ENCODE measurements at regions not wholly inside any gene's neighbourhood (a gene's known extent, or its start where the extent isn't known, plus 50 kb on each side); places are given as distances from the start of the nearest gene placed in this dataset.

DNA sequence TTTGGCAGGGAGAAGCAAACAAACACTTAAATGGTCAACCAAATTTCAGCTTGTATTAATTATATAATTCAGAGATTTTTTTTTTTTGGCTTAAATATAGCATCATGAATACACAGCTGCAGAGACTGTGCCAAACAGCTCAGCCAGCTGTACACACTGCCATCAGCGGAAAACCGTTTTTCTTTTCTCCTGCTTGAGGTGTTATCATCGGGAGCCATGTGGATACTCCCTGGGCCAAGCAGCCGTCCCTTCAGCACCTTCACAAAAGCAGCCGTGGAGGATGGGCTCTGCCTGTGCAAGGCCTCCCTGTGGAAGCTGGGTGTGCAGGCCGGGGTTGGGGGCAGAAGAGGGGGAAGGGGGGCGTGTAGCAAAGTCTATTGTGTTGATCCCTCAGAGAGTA is 85.0 kb downstream of the NUF2 start:
- no peak for FAIRE-seq

DNA sequence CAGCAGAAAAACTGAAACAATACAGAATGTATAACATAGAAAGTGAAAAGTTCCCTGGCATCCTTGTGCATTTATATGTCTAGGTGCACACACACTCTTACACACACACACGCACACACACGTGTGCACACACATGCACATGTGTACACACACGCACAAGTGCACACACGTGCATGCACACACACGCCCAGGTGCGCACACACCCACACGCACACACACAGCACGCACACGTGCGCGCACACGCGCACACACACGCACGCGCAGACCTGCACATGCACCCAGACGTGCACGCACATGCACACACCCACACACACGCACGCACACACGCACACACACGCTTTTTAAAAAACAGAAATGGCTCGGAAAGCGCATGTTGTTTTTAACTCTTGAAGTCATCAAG is 86.5 kb downstream of the NUF2 start:
- FAIRE-seq: no peak

DNA sequence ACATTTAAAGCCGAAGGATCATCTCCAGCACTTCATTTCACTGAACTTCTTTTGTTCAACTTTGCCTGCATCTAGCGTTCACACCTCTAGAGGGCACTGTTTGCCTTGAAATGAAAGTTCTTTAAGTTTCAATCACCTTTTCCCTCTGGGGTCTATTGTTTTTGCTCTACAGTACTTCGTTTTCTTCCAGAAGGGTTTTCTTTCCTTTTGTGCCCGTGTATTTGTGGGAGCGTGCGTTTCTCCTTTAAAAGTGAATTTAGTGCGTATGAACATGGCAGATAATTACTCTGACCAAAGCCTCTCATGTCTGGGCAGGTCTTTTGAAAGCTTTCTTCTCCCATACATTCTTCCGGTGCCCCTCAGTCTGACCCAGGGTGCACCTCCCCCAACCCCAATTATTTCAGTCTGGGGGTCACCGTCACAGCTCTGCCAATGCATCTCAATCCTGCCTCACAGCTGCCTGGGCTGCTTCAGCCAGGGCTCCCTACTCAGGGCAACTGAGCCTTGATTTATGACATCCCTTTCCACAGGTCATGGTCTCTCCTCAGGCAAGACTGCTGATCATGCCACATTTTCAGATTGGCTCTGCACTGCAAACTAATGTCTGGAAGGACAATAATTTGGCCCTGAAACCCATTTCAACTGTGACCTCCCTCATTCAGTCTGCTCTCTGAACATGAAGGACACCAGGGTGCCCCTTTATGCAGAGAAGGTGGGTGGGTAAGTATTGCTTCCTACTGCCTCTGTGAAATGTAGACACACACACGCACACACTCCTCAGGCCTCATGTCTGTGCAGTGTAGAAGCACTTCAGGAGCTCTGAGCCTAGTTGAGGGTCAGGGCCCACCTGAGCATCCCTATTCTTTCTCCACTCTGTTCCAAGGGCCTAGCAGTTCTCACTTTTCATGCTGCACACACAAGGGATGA is 88.6 kb downstream of the NUF2 start:
- peak; percentile 12 for FAIRE-seq

DNA sequence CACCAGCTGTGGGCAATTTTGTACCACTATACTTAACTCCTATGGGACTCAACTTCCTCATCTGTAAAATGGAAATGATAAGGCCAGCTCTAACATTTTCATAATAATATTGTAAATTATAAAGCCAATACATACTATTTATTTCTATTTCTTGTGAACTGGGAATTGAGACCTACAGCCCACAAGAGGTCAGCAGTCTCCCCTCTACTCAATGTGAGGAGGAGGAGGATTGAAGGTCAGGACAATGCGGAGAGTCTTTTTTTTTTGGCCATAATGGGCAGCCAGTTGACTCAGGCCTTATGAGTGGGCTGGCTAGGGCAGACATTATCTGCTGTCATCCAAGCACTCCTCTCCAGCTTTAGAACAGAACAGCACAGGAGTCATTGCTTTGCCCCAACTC is 90.5 kb downstream of the NUF2 start:
- FAIRE-seq: no peak

DNA sequence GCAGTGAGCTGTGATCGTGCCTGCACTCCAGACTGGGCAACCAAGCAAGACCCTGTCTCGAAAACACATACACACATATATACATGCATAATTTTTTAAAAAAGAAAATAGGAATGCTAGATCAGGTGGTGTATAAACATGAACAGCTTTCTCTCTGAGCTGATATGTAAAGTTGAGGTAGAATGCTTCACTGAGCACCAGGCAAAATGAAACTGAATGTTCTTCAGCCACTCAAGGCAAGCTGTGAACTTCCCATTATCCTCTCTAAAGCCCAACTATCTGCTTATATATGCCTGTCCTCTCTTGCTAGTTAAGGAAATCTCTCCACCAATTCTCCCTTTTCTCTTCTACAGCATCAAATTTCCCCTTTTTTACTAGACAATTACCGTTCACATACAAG is 93.0 kb downstream of the NUF2 start:
- no peak for FAIRE-seq

DNA sequence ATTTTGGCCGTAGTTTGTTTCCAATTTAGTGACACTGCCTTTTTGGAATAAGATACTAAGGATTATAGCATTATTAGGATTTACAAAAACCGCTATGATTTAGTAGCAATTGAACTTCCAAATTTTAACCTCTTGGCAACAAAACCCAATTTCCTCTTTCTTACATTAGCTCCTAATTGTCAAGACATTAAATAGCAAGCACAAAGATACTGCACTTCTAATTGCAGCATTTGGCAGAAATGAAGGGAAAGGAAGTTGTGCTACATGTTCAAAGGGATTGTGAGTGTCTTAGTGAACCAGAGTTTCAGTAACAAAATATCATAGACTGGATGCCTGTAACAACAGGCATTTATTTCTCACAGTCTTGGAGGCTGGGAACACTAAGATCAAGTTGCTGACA is 99.9 kb downstream of the NUF2 start:
- no peak for FAIRE-seq

DNA sequence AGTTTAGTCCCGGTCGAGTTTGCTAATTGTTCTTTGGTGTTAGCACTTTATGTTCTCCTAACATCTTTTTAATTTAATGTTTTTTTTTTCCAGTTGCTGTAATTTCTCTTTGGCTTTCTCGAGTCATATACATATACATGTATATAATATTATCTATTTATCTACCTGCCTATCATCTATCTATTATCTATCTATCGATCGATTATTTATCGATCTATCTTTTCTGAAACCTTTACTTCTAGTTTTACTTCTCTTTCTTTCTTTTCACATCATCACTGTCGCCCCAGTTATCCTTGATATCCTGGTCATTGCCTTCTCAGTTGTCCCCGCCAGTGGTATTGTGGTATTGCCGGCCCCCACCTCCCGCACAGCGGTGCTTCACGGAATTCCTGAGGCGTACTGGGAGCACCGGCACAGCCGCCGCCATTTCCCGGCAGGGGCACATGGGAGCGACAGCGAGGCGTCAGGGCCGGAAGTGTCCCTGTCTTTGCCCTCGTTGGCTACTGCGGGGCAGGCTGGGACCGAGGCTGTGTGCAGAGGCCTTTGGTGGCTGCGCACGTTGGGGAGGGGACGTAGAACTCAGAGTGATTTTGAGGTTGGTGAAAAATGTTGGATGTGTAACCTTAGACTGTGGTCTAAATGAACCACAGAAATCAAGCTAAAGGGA is 101.1 kb downstream of the NUF2 start:
- FAIRE-seq: no peak

DNA sequence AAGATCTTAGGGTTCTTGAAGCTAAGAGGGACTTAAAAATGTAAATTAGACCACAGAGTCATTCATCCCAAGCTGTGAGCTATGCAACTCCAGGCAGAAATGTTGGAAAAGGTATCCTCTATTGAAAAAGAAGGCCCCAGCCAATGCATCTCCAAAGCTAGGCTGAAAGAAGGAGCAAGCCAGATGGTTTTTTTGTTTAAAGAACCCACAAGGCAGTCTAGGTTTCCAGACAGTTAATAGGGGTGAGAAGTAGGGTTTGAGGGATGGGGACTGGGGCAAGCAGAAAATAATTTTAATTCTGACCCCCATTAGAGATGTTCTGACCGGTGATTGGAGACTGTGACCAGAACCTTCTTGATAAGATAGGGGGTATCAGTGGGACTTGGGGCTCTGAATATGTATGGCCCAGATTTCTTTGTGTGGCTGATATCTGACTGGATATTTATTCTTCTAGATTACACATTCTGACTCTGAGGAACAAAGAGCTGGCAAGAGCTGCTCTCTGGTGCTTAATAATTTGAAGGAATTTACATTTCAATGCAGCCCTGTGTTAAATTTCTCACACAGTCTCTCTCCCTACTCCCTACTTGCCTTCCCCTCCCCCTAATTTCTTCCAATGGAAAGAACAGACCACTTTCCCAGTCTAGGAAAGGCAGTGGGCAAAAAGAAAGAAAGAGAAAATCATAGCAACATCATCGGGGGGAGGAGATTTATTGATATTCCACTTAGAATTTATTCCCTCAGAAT is 104.9 kb downstream of the NUF2 start:
- FAIRE-seq: no peak

DNA sequence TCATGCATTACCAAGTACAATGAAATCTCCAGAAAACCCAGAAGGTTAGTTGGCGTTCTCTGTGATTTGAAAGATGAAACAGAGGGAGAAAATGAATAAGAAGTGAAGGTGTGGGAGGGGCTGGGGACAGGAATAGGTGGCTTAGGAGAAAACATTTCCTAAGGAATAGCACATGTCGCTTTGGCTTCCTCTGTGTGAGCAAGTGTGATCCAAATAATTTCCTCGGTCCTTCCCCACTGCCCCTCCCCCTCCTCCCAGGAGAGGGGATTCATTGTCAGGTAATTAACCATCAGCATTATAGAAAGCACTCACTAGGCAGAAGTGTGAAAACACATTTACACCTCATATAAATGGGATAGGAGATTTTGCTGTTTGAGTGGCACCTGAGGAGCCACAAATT is 105.5 kb downstream of the NUF2 start:
- no peak for FAIRE-seq

DNA sequence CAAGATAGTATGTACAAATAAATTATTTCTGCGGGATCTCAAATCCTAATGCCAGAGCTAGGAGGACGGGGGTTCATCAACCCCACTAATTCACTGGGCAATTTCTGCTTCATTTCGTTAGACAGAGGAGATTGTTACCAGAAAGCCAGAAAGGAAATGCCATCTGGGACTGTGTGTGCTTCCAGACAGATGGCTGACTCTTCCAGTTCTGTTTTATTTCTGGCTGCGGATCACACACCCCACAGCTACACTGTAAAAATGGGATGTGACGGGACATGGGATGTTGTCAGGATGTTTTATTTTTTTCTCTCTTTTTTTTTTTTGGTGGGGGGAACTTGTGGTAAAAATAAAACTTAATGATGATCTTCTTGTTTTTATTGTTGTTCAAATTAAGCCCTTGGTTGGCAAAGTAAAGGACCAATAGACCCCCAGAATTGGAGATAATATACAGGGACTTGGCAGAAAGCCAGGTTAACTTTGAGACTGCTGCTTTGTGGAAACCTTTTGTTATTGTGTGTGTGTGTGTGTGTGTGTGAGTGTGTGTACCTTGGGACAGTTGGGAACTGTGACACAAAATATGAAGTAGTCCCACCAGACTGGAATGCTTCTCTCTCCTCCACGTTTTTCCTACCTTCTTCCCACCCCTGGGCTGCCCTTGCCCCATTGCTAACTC is 114.5 kb downstream of the NUF2 start:
- no peak for FAIRE-seq

DNA sequence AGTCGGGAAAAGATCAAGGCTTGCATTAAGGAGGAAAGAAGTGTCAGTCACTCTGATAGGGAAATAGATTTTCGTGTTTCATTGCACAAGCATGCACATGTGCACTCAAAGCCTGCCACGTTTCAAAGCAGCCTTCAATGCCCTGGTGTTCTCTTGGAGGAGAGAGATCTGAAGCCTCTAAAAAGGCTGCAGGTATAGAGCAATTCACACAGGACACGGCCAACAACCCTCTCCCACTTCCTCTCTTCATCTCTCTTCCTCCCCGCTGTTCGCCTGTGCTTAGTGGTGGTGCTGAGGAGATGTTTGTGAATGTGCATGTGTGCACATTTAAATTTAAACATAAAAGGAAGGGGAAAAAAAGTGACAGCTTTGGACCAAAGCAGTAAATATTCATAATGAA is 117.7 kb downstream of the NUF2 start:
- FAIRE-seq: no peak

DNA sequence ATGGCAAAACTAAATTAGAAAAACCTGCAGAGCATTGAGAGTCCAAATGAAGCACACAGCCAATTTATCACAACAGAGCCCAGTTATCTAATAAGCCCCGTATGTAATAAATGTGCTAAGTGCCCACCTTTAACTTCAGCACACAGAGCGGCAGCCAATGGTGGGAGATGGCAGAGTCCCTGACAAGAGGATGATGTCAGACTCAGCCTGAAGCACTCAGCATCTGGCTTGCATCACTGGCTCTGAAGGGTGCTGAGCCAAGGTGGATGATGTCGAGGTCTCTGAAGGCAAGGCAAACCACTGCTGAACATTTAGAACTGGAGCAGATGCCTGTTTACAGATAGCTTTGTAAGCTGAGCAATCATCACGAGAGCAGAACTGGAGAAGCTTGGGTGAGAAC is 118.3 kb downstream of the NUF2 start:
- no peak for FAIRE-seq

DNA sequence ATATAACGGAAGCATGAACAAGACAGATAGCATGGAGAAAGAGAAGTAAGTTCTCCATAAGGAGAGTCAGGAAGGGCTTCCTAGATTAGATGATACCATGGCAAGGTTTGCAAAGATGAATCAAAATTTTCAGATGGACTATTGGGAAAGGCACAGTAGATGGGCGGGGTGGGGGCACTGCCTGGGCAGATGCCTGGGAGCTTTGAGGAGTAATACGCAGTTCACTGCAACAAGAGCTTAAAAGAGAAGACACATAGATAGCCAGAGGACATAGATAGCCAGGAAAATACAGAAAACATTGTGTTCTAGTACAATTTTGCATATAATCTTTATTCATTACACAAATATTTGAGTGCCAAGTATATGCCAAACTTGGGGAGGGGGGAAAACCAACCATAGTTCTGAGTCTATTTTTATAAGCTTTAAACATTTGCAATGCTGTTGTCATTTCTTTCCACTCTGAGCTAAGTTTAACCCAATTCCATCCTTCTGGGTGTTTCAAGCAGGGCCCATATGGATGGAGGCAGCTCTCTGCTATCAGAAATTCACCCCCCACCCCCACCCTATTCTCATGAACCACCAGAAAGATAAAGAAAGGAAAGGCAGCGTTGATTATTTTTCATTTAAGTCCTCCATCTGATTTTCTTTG is 120.6 kb downstream of the NUF2 start:
- no peak for FAIRE-seq

DNA sequence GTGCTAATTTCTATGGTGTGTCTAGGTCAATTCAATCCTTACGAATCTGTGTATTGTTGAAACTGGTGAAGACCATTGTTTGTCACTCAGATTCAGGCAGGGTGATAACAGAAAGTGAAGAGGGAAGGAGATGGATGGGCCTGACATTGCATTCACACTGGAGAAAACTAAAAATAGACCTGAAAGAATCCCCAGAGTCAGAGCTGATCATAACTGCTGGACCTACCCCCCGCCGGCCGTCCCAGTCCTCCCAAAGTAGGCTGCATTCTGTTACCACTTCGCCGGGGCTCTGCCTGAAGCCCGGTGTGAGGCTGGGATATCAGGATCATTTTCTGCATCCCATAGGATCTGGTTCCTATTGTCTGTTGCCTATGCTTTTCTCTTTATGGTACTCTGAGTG is 121.1 kb downstream of the NUF2 start:
- no peak for FAIRE-seq

DNA sequence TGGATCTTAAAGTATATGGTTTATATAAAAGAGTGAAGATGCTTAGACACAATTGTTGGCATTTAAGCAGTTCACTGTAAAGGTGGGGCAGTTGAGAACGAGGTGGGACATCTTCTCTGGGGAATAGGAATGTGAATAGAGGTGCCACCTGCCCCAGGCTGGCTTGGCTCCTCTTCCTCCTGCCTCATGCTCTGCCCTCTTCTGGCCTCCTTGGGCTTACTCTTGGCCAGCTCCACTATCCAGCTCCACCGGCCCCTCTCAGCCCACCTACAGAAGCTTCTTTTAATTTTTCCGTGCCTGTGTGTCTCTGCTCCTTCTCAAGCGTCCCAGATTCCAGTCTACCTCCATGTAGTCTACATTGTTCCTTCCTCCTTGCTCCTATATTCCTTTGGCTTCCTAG is 122.1 kb downstream of the NUF2 start:
- no peak for FAIRE-seq

DNA sequence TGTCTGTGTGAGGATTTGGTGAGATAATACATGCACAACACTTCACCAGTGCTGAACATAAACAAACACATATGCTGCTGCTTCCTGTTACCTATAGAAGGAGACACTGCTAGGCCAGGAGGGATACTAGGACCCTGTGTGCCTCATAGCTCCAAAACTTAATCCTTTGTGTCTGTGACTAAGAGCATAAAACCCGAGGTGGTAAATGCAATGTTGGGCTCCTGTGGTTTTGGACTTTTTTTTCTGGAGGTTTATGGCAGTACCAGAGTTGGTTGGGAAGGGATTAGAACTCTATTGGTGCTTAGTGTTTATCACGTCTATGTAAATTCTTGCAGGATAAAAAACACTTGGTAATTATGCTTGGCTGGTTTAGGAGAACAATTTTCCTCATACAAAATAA is 122.9 kb downstream of the NUF2 start:
- no peak for FAIRE-seq

DNA sequence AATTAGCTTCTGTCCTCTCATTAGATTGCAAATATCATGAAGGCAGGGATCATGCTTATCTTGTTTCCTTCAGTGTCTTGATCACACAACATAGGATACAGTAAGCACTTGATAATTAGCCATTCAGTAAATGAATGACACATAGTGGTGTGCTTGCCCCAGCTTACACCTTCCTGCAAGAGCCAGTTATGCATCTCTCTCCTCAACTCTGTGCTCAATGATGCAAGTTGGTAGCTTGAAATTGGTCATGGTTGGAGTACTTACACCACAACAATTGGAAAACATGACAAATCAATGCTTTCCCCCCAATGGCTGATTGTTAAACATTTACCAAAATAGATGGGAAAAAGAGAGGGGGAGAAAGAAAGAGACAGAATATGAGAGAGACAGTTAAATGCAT is 129.2 kb downstream of the NUF2 start:
- FAIRE-seq: no peak

DNA sequence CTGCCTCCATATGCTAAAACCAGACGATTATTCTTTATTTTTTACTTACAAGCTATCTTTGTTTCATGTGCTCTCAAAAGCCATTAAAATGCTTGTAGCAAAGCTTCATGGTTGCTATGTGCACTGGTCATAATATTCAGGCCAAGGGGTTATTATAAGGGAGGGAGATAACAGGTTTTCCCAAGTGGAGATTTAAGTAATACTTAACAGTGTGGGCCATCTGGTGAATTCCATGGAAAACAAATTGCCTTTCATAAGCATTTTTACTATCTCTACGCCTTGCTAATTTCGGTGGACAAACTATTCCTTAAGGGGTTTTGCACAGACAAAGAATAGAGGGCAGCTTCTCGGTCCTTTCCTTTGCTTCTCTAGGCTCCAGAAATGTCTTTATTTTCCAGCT is 137.8 kb downstream of the NUF2 start:
- no peak for FAIRE-seq

DNA sequence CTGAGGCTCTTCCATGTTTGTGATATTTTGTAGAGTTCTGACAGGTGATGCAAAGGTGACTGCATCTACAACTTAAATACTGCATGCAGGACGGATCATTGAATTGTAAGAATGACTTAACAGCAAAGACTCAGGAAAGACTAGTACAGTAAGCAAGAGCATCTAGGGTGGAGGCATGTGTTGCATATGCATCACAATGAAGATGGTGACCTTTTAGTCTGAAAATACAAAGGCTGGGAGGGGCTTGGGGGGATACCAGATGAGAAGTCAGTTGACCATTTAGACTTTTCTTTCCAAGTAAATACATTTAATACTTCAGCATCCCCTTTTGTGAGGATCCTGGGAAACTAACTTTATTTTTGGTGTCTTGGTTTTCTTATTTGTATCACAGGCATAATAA is 145.5 kb downstream of the NUF2 start:
- no peak for FAIRE-seq

DNA sequence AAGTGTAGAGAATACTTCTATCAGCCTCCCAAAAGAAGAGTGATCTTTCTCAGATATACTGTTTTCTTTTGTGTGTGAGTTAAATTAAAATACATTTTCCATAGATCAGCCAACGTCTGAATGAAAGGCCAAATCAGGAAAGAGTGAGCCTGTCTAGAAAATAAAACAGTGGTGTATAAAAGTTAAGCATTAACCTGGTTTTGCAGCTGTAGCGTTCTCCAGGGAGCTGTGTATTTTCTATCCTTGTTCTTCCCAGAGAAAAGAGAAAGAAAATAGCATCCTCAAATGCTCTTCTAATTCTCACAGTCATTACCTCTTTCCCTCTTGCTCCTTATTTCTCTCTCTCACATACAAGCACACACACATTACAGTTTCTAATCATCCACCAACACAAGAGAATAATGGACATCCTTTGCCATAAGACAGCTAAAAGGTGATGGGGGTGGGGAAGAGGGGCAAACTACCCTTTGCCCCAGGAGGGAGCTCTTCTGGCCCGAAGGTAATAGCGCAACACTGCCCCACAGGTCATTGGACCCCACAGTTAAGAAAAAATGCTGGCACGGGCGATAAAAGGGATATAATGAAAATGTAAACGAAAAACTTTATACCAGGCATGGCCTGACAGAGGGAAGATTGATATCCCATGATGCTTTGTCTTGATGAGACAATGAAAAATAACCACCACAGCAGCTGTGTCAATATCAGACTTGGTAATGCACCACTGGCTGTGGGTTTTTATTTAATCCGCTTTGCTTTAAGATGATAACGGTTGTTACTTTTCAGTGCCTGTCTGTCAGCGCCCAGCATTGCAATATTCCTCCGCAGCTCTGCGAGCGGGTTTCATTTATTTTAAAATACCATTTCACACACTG is 150.3 kb downstream of the NUF2 start:
- FAIRE-seq: no peak

DNA sequence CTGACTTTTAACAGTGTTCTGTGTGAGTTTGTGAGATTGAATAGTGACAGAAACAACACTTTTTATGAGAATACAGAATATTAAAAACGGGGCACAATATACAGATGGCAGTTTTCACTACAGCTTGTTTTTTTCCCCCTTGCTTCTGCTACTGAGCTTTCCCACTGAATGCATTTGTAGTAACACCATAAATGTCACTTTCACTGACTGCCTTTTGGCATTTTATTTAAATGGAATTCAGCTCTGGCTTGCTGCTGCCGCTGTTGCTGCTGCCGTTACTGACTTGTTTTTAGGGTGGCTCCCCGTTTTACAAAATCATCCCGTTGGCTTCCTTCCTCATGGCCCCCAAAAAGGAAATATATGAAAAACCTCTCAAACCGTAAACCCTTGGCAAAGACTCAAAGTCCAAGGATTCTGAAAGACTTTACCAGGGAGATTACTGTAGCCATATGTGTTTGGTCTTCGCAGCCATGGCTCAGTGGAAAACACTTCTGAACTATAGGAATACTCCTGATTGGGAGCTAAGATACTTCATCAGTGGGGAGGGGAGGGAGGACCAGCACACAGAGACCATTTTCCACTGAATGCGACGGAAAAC is 151.0 kb downstream of the NUF2 start:
- FAIRE-seq: no peak

All from endometrium (tissue), 2 donors.